NCI-H187 (cell line): ENCODE measurements at regions not wholly inside any gene's neighbourhood (a gene's known extent, or its start where the extent isn't known, plus 50 kb on each side); places are given as distances from the start of the nearest gene placed in this dataset.

Experiments
- DNase-seq, 2 experiments: peaks; one replicate each; lab custom pipeline; 2025; lab: John Stamatoyannopoulos, UW

DNA sequence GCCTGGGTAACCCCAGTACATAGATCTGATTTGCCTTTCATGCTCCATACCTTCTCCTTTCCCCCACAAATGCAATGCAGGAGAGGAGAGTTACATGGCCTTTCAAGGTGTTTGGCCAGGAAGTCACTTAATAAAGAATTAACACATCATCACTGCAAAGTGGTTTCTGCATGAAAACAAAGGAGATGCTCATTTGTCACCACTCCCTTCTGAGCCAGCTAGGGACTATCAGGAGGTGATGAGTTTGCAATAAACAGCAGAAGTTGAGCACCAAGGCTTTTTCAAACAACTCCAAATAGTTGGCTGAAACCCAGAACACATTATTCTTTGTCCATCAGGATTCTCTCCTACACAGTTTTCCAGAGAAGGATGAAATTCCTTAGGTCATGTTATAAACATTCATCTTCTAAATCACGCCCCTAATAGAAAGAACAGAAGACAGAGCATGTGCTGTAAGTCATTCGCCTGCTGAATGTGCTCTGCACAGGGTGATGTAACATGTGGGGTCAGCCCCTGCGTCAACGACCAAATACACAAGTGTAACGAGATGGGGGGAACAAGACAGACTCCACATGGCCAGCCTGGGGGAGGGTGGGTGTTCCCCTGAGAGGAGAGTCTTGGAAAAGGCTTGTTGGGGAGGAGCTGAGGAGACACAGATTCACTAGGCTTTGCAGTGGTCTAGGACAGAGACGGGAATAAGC is 87.3 kb upstream of the RMDN2 start:
- no peak for DNase-seq

DNA sequence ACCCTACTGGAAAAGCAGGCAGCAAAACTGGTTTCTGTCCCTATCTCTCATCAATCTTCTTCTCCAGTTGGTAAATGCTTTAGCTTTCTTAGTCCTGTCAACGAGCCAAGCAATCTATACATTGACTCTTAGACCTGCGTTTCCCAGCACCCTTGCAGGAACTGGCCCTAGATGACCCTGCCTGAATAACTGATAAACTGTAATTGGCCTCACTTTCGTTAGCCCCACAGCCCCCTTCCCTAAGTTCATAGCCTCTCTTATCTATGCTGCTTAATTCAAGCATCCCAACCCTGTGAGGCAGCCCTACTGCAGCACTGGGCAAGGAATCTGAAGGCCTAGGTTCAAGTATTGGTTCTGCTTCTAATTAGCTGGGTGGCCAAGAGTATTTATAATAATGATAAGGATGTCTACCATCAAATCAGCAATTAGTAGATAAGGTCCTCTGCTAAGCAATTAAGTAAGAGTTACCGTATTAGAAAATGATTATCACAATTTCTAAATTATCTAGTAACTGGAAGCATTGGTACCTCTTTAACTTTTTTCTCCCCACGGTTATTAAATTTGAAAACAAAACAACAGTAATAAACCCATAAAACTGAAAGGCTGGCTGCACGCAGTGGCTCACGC is 86.4 kb upstream of the RMDN2 start:
- no peak for DNase-seq

DNA sequence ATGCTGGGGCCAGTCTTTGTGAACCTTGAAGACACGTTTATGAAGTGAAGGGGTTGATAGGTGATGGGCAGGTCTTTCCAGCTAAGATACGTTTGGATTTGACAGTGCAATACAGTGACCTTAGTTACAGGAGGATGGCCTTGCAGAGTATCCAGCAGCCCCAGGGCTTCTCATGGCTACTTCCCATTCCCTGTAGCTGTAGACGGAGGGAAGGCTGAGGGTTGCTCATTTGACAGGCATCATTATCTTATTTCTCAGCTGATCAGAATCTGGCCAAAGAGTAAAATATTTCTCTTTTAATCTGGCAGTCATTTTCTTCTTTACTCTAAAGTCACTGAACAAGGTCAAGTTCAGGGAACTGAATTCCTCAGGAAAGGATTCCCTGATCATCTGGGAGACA is 85.1 kb upstream of the RMDN2 start:
- DNase-seq, result no peak

DNA sequence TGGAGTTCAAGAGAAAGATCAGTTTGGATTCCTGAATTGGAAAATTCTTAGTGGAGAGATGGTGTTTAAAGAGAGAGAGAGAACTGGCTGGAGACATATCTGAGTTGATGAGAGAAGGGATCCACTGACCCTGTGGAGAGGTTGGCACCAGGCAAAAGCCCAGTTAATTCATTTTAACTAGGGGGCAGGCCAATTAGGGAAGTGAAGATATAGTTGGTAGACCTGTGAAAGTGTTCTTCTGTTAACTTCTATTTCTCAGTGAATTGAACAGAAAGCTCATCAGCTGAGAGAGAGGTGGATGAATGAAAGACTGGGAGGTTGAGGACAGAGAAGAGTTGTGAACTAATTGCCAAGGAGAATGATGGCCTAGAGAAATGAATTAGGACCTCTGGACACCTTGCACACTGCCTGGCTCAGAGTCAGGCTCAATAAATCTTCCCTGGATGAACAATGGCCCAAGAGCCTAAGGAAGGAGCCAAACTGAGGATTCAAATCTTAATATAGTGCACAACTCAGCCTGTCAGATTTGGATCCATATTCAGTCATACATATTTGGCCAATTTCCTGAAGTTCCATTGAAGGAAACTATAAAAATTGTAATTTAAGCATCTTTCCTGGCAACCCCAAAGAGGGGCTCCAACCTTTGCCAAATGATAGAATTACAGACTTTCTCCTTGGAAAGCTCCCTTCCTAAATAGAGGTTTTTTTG is 82.2 kb upstream of the RMDN2 start:
- no peak for DNase-seq

DNA sequence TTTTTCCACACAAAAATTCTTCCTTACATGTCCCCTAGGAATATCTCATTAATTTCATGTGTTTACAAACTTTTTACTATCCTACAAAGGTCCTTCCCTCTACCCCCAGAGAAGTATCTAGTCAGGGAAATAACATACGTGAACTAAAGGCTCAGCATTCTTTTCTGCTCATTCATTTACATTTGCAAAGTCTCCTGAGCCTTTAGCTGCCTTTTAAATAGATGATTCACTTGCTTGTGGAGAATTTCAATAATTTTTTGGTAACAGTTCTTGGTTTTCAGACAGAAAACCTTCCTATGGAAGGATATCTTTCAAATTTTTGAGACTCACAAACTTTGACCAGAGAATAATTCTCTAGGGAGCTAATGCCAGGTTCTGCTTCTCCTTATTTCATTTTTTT is 81.5 kb upstream of the RMDN2 start:
- no peak for DNase-seq

DNA sequence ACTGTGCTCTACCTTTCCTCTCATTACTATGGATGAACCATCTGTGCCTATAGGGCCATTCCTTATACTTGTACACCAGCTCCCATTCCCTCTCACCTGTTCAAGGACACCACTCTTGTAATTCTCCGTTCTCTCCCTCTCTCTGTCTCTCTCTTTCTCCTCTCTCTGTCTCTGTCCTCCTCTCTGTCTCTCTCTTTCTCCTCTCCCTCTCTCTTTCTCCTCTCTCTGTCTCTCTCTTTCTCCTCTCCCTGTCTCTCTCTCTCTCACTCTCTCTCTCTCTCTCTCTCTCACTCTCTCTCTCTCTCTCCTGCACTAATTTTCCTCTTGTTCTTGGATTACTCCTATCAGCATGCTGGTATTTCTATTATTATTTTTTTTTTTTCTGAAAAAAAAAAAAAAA is 78.9 kb upstream of the RMDN2 start:
- no peak for DNase-seq

DNA sequence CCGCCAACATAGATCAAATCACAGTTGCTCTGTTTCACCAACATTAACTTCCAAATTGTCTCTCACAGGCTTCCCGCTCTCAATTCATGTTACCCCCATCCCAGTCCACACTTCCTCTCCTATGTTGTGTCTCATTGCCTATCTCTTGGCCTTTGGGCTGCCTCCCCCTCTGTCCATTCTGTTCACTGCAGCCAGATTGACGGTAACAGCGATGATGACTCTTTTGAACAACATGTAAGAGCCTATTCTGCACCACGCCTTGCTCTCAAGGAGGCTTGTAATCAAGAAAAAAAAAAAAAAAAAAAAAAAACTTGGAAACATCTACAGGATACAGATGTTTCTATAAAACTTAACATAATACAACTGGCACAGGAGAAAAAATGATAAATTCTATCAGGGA is 77.3 kb upstream of the RMDN2 start:
- no peak for DNase-seq

DNA sequence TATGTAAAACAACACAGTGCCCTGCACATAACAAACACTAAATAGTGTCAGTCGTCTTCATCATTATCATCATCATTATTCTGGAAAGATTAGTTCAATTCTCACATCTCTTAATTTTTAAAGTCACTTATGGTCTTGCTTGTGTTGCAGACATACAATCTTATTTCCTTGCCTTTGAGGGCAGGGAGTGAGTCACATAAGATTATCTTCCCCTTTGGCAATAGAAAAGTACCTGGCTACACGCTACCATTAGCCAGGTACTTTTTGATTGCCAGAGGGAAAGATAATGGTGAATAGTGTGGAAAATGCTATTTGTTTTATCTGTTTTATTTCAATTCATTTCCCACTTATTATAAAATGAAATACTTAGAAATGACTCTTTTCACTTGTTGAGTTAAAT is 76.6 kb upstream of the RMDN2 start:
- no peak for DNase-seq

DNA sequence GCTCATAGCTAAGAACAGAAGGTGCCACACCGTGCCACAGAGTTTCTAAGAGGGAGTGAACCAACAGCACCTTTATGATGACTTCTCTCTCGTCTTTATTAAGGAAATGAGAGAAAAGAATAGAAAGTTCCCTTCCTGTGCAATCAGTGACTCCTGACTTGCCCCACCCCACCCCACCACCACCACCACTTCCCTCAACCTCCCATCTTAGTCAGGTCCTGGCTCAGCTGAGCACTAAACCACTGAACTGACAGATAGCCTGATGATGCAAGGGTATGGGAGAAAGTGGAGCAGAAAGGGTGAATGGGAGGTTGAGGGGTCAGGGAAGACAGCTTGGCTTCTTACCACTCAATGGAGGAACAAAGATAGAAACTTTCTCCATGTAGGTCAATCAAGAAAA is 75.2 kb upstream of the RMDN2 start:
- DNase-seq, result no peak

DNA sequence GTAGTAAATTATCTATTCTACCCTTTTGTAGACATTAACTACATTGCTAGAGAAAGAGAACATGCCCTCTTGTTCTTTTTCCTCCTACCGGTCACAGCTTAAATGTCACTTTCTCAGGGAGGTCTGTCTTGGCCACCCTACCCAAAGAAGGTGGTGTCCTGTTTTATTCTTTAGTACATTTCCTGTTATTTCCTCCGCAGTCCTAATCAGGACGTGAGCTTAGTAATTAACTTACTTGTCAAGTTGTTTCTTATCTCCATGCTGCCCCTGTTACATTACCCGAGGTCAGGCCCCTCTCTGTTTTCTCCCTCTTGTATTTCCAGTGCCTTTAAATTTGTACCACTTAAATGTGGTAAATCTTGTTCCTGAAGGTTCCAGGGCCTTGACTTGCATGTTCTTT is 73.7 kb upstream of the RMDN2 start:
- DNase-seq, result no peak

DNA sequence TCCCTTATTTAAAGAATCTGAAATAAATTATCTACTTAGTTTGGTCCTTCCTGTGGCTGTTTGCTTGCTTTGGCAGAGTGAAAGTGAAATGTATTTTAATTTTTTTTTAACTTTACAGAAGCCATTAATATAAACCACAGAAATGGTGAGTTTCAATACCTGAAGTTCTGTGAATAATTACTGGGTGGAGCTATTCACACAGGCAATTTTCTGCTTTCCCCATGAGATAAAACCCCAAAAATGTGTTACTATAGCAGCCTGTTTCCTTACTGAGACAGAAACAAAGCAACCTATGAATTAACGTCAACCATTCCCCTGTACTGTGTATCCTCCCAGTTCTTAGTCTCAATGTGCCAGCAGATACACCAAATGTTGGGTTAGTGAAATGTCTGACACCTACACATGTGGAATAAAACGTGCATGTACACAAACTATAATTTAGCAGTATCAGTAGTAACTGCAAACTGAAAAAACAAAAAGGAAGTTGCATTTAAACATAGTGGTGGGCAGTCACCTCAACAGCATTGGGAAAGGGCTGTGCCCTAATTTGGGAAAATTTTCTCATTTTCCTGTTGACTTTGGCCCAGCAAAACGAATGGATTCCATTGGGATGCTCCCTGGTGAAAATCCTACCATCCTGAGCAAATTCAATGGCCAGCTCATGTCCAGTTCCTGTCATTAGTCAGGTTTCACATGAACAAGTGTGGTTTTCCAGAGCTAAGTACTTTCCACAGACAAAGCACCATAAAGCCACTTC is 73.1 kb upstream of the RMDN2 start:
- no peak for DNase-seq

DNA sequence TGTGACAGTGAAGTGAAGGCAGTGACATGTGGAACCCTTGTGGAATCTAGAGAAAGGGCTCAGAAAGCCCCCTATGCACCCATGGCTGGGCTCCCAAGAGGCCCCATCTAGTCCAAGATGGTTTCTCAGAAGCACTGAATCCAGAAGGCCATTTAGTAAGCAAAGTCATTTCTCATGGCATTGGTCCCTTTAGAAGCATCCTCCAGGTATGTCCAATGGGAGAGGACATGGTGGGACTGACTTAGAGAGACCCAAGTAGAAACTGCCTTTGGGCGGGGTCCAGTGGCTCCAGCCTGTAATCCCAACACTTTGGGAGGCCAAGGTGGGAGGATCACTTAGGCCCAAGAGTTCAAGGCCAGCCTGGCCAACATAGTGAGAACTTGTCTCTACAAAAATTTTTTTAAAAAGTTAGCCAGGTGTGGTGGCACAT is 72.5 kb upstream of the RMDN2 start:
- DNase-seq, result no peak

DNA sequence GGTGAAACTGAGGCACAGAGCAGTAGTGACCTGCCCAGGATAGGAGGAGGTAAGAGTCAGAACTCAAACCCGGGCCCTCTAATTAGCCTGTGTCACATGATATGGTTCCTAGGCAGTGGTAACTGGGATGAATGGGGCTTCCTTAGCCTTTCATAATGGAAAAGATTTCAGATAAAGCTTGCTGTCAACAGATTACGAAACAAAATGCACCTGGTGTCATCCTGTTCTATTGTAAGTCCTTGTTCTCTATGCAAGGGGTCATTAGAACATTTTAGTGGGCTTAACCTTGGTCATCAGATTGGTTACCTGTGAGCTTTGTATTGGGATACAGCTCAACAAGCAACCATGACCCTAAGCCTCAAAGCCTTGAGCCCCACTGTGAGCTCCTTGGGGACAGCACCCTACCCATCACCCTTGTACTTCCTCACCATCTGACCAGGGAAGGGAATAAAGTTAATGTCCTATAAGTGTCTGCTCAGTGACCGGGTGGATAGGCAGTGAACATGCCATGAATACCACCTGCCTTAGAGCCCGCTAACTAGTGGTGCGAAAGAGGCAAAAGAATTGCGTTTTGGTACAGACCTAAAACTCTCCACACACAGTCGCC is 70.3 kb upstream of the RMDN2 start:
- DNase-seq, result no peak

DNA sequence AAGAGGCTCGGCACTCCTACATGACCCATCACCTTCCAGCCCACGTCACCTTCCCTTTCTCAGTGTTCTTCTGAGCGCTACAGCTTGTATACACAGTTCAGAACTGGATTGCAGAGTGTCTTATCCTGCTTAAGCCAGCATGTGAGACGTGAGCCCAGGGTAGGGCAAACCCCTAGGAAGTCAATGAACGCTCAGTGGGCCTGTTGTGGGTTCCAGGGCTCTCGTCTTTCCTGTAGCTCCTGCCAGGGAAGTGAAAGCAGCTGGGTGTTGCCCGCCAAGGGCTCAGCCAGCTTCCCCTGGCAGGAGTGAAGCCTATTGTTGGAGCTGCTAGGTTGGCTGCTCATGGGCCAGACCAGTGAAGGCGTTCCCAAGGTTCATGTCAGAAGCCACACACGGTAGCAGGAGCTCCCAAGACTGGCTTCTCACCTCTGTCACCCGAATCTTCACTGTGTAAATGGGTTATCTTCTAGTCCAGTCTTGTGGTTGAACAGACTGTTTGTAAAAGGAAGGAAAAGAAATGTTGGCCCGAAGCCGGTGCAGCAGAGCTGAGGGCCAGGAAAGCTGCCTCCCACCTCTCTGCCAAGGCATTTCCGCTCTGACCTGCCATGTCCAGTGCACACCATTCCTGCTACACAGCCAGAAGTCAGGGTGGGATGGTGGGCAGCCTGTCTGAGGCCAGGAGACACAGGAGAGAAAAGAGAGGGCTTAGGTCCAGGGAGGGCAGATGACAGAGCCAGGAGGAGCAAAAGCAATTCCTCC is 69.6 kb upstream of the RMDN2 start:
- no peak for DNase-seq

DNA sequence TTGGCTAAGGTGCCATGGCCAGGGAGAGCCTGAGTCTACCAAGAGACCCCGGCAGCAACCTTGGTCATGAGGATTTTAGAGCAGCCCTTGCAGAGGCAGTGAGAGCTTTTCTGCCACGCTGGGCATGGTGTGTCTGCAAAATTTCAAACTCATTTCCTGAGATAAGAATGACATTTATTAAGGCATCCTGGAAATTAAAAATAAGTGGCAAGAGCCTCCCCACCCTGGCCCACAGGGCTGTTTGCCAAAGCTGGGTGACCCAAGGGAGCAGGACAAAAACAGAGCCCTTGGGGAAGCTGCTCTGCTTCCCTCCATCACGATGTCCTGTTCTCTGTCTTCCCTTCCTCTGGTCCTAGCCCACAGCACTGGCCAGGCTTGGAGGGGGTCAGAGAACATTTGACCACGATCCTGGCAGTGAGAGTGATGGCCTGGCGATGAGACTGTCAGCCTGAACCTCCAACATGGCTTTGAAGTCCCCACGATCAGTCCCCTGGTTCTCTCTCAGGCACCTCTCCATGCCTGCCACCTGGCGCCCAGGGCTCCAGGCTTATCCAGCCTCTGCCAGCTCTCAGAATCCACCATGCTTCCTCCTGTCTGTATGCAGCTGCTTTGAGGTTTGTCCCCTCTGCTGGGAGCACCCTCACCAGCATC is 68.9 kb upstream of the RMDN2 start:
- DNase-seq, result no peak

DNA sequence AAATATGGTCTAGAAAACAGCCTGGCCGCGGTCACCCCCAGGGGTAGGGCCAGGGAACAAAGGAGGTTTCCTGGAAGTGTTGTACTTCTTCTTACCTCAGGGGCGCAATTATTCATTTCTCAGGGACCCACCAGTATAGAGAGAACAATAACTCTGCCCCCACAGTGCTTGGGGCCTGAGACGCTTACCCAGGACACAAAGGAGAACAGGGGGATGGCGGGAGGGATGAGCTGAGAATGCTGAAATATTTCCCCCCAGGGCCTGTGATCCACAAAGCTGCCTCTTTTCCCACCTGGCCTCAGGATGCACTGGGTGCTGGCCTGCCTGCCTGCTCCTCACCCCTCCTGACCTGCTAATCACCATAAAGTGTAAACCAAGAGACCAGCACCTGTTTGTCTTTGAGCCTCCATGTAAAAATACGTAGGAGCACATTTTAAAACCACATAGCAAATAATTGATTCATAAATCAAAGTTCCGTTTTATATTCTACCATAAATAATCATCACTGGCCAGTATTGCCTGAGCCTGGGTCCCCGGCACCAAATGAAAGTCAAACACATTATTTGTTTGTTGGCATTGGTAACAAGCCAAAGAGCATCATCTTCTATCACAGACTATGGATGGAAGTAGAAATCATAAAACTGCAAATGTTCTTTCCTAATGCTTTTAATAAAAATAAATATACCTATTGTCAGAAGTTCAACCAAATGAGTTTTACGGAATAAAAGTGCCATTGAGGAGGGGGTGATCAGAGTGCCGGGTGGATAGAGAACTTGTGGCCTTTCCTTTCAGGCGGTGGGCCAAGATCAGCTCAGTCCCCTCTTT is 67.3 kb upstream of the RMDN2 start:
- no peak for DNase-seq

DNA sequence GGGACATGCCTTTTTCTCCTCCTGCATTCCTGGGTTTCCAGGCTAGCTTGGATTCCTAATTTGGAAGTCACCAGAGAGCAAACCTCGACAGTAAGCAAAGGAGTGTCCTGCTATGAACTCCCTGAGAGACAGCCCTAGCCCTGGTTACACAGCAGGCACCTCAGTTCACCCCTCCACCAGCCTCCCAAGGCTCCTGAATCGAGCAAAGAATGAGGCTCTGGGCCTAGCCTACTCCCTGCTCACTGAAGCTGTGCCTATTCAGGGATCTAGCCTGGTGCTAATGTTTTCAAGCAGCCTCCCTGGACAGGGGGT is 66.7 kb upstream of the RMDN2 start:
- DNase-seq, result no peak

DNA sequence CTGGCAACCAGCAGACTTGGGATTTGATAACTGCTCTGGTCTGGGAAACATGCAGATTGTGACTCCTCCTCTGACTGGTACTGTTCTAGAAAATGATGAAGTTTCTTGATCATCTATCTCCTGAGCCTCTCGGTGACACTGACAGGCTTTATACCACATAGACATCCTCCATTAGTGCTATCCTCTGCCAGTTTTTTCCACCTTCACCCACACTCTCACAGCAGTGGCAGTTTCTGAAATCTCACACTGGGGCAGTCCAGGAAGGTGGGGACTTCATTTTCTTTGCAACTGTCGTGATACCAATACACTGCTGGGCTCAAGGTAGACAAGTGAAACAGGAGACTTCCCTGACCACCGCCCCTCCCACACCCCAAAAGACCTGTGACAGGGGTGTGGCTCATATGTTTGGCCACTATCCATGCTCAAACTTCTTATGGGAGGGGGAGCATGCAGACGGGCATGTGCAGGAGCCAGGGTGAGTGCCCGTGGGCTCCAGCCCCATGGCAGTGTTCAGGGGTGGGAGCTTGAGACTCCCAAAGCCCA is 66.3 kb upstream of the RMDN2 start:
- no peak for DNase-seq

DNA sequence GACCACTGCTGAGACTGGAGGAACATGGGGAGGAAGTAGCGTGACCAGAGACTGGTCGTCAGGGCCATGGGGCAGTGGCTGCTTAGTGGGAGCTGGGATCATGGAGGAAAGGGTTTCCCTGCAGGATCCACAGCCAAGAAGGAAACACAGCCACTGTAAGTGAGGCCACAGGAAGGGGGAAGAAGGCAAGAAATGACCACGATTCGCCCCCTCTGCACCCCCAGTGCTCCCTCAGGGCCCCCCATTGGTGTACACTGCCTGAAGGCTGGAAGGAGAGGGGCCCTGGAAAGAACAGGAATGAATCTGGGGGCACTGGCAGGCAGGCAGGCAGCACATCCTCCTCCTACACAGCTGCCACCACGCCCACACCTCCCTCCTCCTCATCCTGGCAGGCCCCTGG is 62.5 kb upstream of the RMDN2 start:
- no peak for DNase-seq

DNA sequence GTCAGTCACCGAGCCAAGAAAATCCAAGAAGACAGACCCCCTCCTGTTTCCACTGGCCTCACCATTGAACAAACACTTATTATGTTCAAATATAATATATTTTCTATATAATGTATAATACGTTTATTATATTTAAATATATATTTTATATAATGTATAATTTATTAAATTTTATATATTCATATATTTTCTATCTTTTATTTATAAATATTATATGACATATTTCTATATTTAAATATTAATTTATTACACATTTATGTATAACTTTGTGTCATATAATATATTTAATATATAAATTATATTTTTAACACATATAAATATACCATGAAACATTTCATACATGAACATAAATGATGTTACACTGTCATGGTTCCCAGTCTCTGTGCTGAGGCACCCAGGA is 60.9 kb upstream of the RMDN2 start:
- DNase-seq, result no peak
